NCI-H146 (cell line): ENCODE measurements at regions not wholly inside any gene's neighbourhood (a gene's known extent, or its start where the extent isn't known, plus 50 kb on each side); places are given as distances from the start of the nearest gene placed in this dataset.
A peak's percentile ranks its signal among the peaks of the same experiment; 100 is the strongest.

Experiments used
- DNase-seq: peaks from one replicate; lab custom pipeline; 2025; lab: John Stamatoyannopoulos, UW

- no peak for DNase-seq
Observed at GRCh38 chr15:53305101-53305500, 454.4 kb downstream of the WDR72 start.

GRCh38 chr15:53297828-53298227 is 461.6 kb downstream of the WDR72 start:
- DNase-seq: no peak

- no peak for DNase-seq
Observed at GRCh38 chr15:53296603-53297002, 462.9 kb downstream of the WDR72 start.

- no peak for DNase-seq
Observed at GRCh38 chr15:53295574-53295973, 463.9 kb downstream of the WDR72 start.

- no peak for DNase-seq
Observed at GRCh38 chr15:53288542-53288941, 470.9 kb downstream of the WDR72 start.

- no peak for DNase-seq
Observed at GRCh38 chr15:53274630-53275029, 484.5 kb upstream of the ONECUT1 start.

GRCh38 chr15:53272116-53272515 is 482.0 kb upstream of the ONECUT1 start:
- no peak for DNase-seq

- DNase-seq: no peak
Observed at GRCh38 chr15:53266176-53266575, 476.0 kb upstream of the ONECUT1 start.

- no peak for DNase-seq
Observed at GRCh38 chr15:53260647-53261046, 470.5 kb upstream of the ONECUT1 start.

- no peak for DNase-seq
Observed at GRCh38 chr15:53256457-53256856, 466.3 kb upstream of the ONECUT1 start.

- DNase-seq: no peak
Observed at GRCh38 chr15:53256043-53256442, 465.9 kb upstream of the ONECUT1 start.

- DNase-seq: peak; percentile 92
Observed at GRCh38 chr15:53251996-53252395, 461.9 kb upstream of the ONECUT1 start.

- no peak for DNase-seq
Observed at GRCh38 chr15:53251523-53251922, 461.4 kb upstream of the ONECUT1 start.

GRCh38 chr15:53247041-53247708 is 457.0 kb upstream of the ONECUT1 start:
- DNase-seq: no peak

GRCh38 chr15:53246404-53246803 is 456.3 kb upstream of the ONECUT1 start:
- DNase-seq: no peak

- no peak for DNase-seq
Observed at GRCh38 chr15:53233801-53234200, 443.7 kb upstream of the ONECUT1 start.

- DNase-seq: no peak
Observed at GRCh38 chr15:53230473-53230872, 440.3 kb upstream of the ONECUT1 start.

- DNase-seq: no peak
Observed at GRCh38 chr15:53226559-53226958, 436.4 kb upstream of the ONECUT1 start.

GRCh38 chr15:53225781-53226180 is 435.6 kb upstream of the ONECUT1 start:
- no peak for DNase-seq

- DNase-seq: no peak
Observed at GRCh38 chr15:53224371-53224770, 434.2 kb upstream of the ONECUT1 start.

GRCh38 chr15:53223815-53224214 is 433.7 kb upstream of the ONECUT1 start:
- no peak for DNase-seq

GRCh38 chr15:53218666-53219580 is 428.8 kb upstream of the ONECUT1 start:
- DNase-seq: no peak

- DNase-seq: no peak
Observed at GRCh38 chr15:53216036-53216435, 425.9 kb upstream of the ONECUT1 start.
